Astrocyte of the cerebellum (primary cell): ENCODE measurements at regions not wholly inside any gene's neighbourhood (a gene's known extent, or its start where the extent isn't known, plus 50 kb on each side); places are given as distances from the start of the nearest gene placed in this dataset.

ENCODE experiments used
- DNase-seq: peaks from one replicate; pipeline ENCODE4 v3.0.0-alpha.2; 2011; ENCODE audit warnings: low read depth
- H3K4me3 ChIP-seq: 2 replicates; pipeline ENCODE4 v1.5.1; 2011; ENCODE audit warnings: mild to moderate bottlenecking, low read depth, low read length, moderate library complexity
- CTCF ChIP-seq: IDR thresholded peaks from 2 replicates; pipeline ENCODE4 v1.5.1; 2012; ENCODE audit warnings: low read length, low read depth, moderate library complexity, mild to moderate bottlenecking; ENCODE audit errors: missing control alignments
- in situ Hi-C: cut with HindIII; loops from 2 replicates; pipeline ENCODE4 v1.10.0; 2017; ENCODE audit warnings: low sequenced_read_pairs

- in situ Hi-C loops: no loop called here
- no peak for DNase-seq
- TF ChIP-seq CTCF: no peak
- H3K4me3 ChIP-seq: no peak overlapping the region
Measured at GRCh38 chr11:28777126-28777525, 668.9 kb downstream of the METTL15 start.

GRCh38 chr11:28773606-28774005, 665.4 kb downstream of the METTL15 start:
- H3K4me3 ChIP-seq: no peak overlapping the region
- TF ChIP-seq CTCF: no peak
- in situ Hi-C loops: no loop called here
- DNase-seq: no peak

GRCh38 chr11:28770806-28771205, 662.6 kb downstream of the METTL15 start:
- DNase-seq: no peak
- TF ChIP-seq CTCF: no peak
- H3K4me3 ChIP-seq: no peak overlapping the region
- in situ Hi-C loops: no loop called here

- H3K4me3 ChIP-seq: no peak overlapping the region
- DNase-seq: no peak
- TF ChIP-seq CTCF: no peak
- in situ Hi-C loops: no loop called here
Measured at GRCh38 chr11:28767574-28767973, 659.4 kb downstream of the METTL15 start.

GRCh38 chr11:28763876-28764275, 655.7 kb downstream of the METTL15 start:
- TF ChIP-seq CTCF: no peak
- no peak for DNase-seq
- in situ Hi-C loops: no loop called here
- H3K4me3 ChIP-seq: no peak overlapping the region

- no peak for TF ChIP-seq CTCF
- in situ Hi-C loops: no loop called here
- H3K4me3 ChIP-seq: no peak overlapping the region
- DNase-seq: no peak
Measured at GRCh38 chr11:28763151-28763550, 655.0 kb downstream of the METTL15 start.
